ENCODE measurements at regions not wholly inside any gene's neighbourhood (a gene's known extent, or its start where the extent isn't known, plus 50 kb on each side); places are given as distances from the start of the nearest gene placed in this dataset.

DNA sequence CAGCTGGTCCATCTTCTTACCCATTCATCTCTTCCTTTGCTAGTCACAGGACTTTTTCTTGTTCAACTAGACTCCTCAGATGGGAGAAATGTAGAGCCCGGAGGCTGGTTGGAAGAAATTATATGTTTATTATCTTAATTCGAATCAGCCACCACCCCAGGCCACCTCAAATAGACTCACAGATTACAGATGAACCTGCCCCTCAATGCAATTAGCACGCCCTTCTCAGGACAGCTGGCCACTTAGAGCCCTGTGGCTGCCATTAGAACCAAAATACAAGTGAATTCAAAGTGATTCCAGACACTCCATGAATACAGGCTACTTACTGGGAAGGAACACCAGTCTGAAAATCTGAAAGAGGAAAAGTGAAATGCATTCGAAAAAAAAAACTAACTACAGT lies 176.4 kb downstream of the MAFB start:
- TF ChIP-seq YY1 (IDR thresholded peaks at IDR 0.05; ENCODE audit: low read depth, low read length) = no peak
- no peak for TF ChIP-seq NRF1 (IDR thresholded peaks at IDR 0.05; ENCODE audit: low read depth, low read length)
- TF ChIP-seq TBP (IDR thresholded peaks at IDR 0.05; ENCODE audit: low read depth, low read length) = no peak
- TF ChIP-seq, protein P1, sequence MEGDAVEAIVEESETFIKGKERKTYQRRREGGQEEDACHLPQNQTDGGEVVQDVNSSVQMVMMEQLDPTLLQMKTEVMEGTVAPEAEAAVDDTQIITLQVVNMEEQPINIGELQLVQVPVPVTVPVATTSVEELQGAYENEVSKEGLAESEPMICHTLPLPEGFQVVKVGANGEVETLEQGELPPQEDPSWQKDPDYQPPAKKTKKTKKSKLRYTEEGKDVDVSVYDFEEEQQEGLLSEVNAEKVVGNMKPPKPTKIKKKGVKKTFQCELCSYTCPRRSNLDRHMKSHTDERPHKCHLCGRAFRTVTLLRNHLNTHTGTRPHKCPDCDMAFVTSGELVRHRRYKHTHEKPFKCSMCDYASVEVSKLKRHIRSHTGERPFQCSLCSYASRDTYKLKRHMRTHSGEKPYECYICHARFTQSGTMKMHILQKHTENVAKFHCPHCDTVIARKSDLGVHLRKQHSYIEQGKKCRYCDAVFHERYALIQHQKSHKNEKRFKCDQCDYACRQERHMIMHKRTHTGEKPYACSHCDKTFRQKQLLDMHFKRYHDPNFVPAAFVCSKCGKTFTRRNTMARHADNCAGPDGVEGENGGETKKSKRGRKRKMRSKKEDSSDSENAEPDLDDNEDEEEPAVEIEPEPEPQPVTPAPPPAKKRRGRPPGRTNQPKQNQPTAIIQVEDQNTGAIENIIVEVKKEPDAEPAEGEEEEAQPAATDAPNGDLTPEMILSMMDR (IDR thresholded peaks at IDR 0.05; ENCODE audit: control extremely low read depth in 1 of 3, insufficient read depth in 1 of 3, low read depth in 1 of 3, low read length in 3 of 3) = no peak
- TF ChIP-seq POLR2AphosphoS5 (IDR thresholded peaks at IDR 0.05; ENCODE audit: low read depth, low read length) = no peak
- TF ChIP-seq POLR2A (IDR thresholded peaks at IDR 0.05; ENCODE audit: control extremely low read depth in 1 of 2, low read depth in 2 of 2, low read length in 2 of 2) = no peak
- no peak for TF ChIP-seq EZH2 (IDR thresholded peaks at IDR 0.05; ENCODE audit: low read depth, low read length, severe bottlenecking)
- TF ChIP-seq, protein P2, sequence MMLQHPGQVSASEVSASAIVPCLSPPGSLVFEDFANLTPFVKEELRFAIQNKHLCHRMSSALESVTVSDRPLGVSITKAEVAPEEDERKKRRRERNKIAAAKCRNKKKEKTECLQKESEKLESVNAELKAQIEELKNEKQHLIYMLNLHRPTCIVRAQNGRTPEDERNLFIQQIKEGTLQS (IDR thresholded peaks at IDR 0.05; ENCODE audit: insufficient read depth, low read depth, low read length) = no peak
- TF ChIP-seq CEBPB (IDR thresholded peaks at IDR 0.05; ENCODE audit: low read depth, low read length) = no peak
- no peak for TF ChIP-seq GABPA (IDR thresholded peaks at IDR 0.05; ENCODE audit: borderline replicate concordance, insufficient read depth, low read length)
- no peak for TF ChIP-seq CHD2 (IDR thresholded peaks at IDR 0.05; ENCODE audit: low read length)
